K562 (cell line): ENCODE measurements at regions not wholly inside any gene's neighbourhood (a gene's known extent, or its start where the extent isn't known, plus 50 kb on each side); places are given as distances from the start of the nearest gene placed in this dataset.

Experiments
- ATAC-seq: fragments of 200-7000 bp; cut with Tn5 transposase; 3 replicates; pipeline ENCODE4 v1.9.1; 2020; ENCODE audit warnings: moderate library complexity
- BruUV-seq: library from RNA; stranded (reverse); fragments of 400-500 nt; replicated peaks from 2 replicates; lab custom pipeline; 2021; lab: Mats Ljungman, UMichigan
- CTCF ChIA-PET: fragments of 300-600 bp; formaldehyde crosslinking; extraction: SDS; loops from one replicate; lab custom pipeline; 2021; ENCODE audit warnings: low intra/inter-chr PET ratio; lab: Yijun Ruan, JAX
- POLR2A ChIA-PET: fragments of 300-600, 350-650 bp; sonication (Branson Sonifier 250); formaldehyde crosslinking; extraction: SDS; loops from one replicate; lab custom pipeline; 2021; ENCODE audit warnings: antibody characterized with exemption, inconsistent platforms; lab: Yijun Ruan, JAX
- DNase-seq, 4 experiments: peaks; one replicate each; pipeline versions ENCODE4 v3.0.0 to v3.0.0-alpha.2; 2011 to 2018; ENCODE audit warnings: low spot score in 3 of 4, mixed read lengths in 3 of 4; ENCODE audit errors: extremely low read depth in 1 of 4
- FAIRE-seq: peaks from 2 replicates; lab custom pipeline; 2011; peaks lifted over from hg19 to GRCh38; lab: Jason Lieb, UNC
- H2AFZ ChIP-seq: 2 replicates; pipeline ENCODE4 v1.6.0; 2011; ENCODE audit warnings: low read depth, low read length, control low read depth, inconsistent platforms
- H3K27ac ChIP-seq: fragments of 200-600 bp; 3 replicates; pipeline ENCODE4 v1.8.0; 2011; ENCODE audit warnings: low read depth, mild to moderate bottlenecking, control low read depth, inconsistent platforms, low read length, moderate library complexity, mixed read lengths; ENCODE audit errors: extremely low read depth
- H3K27me3 ChIP-seq, 2 experiments: fragments of 300-600 bp in 1 of 2; 2 replicates in 1 of 2; 3 replicates in 1 of 2; pipeline versions ENCODE4 v1.6.0 to v1.8.0; 2011; ENCODE audit warnings: inconsistent platforms in 2 of 2, low read length in 2 of 2, mild to moderate bottlenecking in 1 of 2, mixed read lengths in 1 of 2, moderate library complexity in 1 of 2; ENCODE audit not compliant: control insufficient read depth in 2 of 2, insufficient read depth in 2 of 2
- H3K36me3 ChIP-seq: fragments of 300-600 bp; 3 replicates; pipeline ENCODE4 v1.8.0; 2011; ENCODE audit warnings: mild to moderate bottlenecking, low read length, inconsistent platforms; ENCODE audit not compliant: control insufficient read depth, insufficient read depth
- H3K4me1 ChIP-seq, 2 experiments: fragments of 200-600 bp in 1 of 2; replicated peaks in 1 of 2; 2 replicates in 1 of 2; 3 replicates in 1 of 2; pipeline versions ENCODE4 v1.5.1 to v1.8.0; 2011; ENCODE audit warnings: inconsistent platforms in 2 of 2, low read length in 2 of 2, mild to moderate bottlenecking in 1 of 2, mixed read lengths in 1 of 2, moderate library complexity in 1 of 2; ENCODE audit not compliant: control insufficient read depth in 2 of 2, insufficient read depth in 2 of 2
- H3K4me2 ChIP-seq: 2 replicates; pipeline ENCODE4 v1.6.1; 2011; ENCODE audit warnings: low read length, control low read depth, inconsistent platforms, mixed read lengths; ENCODE audit not compliant: insufficient read depth
- H3K4me3 ChIP-seq: fragments of 200-600 bp; sonication (generic), shearing (Covaris generic); 2 replicates; pipeline ENCODE4 v1.5.1; 2016; ENCODE audit warnings: control low read depth, inconsistent platforms
- H3K79me2 ChIP-seq: fragments of 200-600 bp; 3 replicates; pipeline ENCODE4 v1.8.0; 2011; ENCODE audit warnings: low read length, inconsistent platforms; ENCODE audit not compliant: control insufficient read depth, insufficient read depth
- H3K9ac ChIP-seq, 2 experiments: 2 replicates each; pipeline versions ENCODE4 v1.6.0 to v1.6.1; 2011; ENCODE audit warnings: low read depth in 2 of 2, low read length in 2 of 2, control low read depth in 1 of 2, inconsistent platforms in 1 of 2, mild to moderate bottlenecking in 1 of 2, mixed read lengths in 1 of 2; ENCODE audit not compliant: insufficient read depth in 1 of 2
- H3K9me1 ChIP-seq: one replicate; pipeline ENCODE4 v1.6.0; 2011; ENCODE audit warnings: inconsistent platforms, mild to moderate bottlenecking, low read length, moderate library complexity; ENCODE audit not compliant: control insufficient read depth, insufficient read depth
- H3K9me3 ChIP-seq: replicated peaks from 2 replicates; pipeline ENCODE4 v1.5.1; 2011; ENCODE audit warnings: low read depth, low read length, inconsistent platforms; ENCODE audit not compliant: control insufficient read depth, insufficient read depth
- H4K20me1 ChIP-seq: replicated peaks from 2 replicates; pipeline ENCODE4 v1.6.1; 2011; ENCODE audit warnings: low read length, inconsistent platforms, mixed read lengths; ENCODE audit not compliant: control insufficient read depth, insufficient read depth
- BDP1 ChIP-seq: IDR thresholded peaks from 3 replicates; pipeline ENCODE4 v1.6.1; 2011; ENCODE audit not compliant: insufficient read length, insufficient read depth
- BRD4 ChIP-seq: fragments of 200-600 bp; sonication (generic); IDR thresholded peaks from 2 replicates; pipeline ENCODE4 v1.6.1; 2017; ENCODE audit warnings: inconsistent platforms
- FOXA3 ChIP-seq, 2 experiments: fragments of 450-650 bp in 1 of 2; sonication (generic) in 1 of 2; formaldehyde crosslinking; IDR thresholded peaks in 1 of 2; conservative IDR thresholded peaks in 1 of 2; 2 replicates each; pipeline versions ENCODE4 v1.4.0 to v1.8.0; 2020 to 2022; ENCODE audit warnings: mild to moderate bottlenecking in 2 of 2, missing genetic modification reagents in 1 of 2
- MEIS2 ChIP-seq: fragments of 450-650 bp; IDR thresholded peaks from 2 replicates; pipeline ENCODE4 v1.6.1; 2014; ENCODE audit warnings: mild to moderate bottlenecking; ENCODE audit not compliant: partially characterized antibody
- ZKSCAN1 ChIP-seq: fragments of 150-350 bp; IDR thresholded peaks from 2 replicates; pipeline ENCODE4 v1.6.1; 2016; ENCODE audit warnings: low read depth, low read length
- ZNF121 ChIP-seq: sonication (generic); formaldehyde crosslinking; conservative IDR thresholded peaks from 2 replicates; pipeline ENCODE4 v1.8.0; 2022; ENCODE audit warnings: missing genetic modification reagents
- ZNF431 ChIP-seq: sonication (generic); formaldehyde crosslinking; IDR thresholded peaks from 2 replicates; pipeline ENCODE4 v1.8.0; 2022; ENCODE audit warnings: mild to moderate bottlenecking, missing genetic modification reagents
- WGBS: fragments of 100-300 bp; shearing (Covaris generic); methylation state at CpG from one replicate; pipeline ENCODE4 v1.1.6; 2016; ENCODE audit warnings: low coverage, mixed read lengths; ENCODE audit not compliant: insufficient coverage; ENCODE audit errors: missing lambda C conversion rate; 5-methylcytosine and 5-hydroxymethylcytosine counted together
- in situ Hi-C: fragments of 300-500 bp; cut with MboI; formaldehyde crosslinking; loops from 4 replicates; pipeline ENCODE4 v1.15.0; 2018; ENCODE audit warnings: inconsistent platforms, mixed read lengths
- intact Hi-C: fragments of 100-400 bp; cut with micrococcal nuclease; formaldehyde crosslinking; loops from 2 replicates; pipeline ENCODE4 v1.14.2; 2022
- TF ChIP-seq, protein P1 (sequence below): sonication (generic); formaldehyde crosslinking; IDR thresholded peaks from 2 replicates; pipeline ENCODE4 v1.8.1; 2023; ENCODE audit warnings: mild to moderate bottlenecking, missing genetic modification reagents, moderate library complexity
- TF ChIP-seq, protein P2 (sequence below): IDR thresholded peaks from 3 replicates; pipeline ENCODE4 v1.6.1; 2011; ENCODE audit warnings: borderline replicate concordance, mild to moderate bottlenecking, moderate library complexity; ENCODE audit not compliant: insufficient read length; ENCODE audit errors: extremely low read depth
- TF ChIP-seq, protein P3 (sequence below): fragments of 250-450 bp; sonication (Bioruptor Pico); IDR thresholded peaks from 2 replicates; pipeline ENCODE4 v1.4.0; 2020; ENCODE audit warnings: mild to moderate bottlenecking

DNA sequence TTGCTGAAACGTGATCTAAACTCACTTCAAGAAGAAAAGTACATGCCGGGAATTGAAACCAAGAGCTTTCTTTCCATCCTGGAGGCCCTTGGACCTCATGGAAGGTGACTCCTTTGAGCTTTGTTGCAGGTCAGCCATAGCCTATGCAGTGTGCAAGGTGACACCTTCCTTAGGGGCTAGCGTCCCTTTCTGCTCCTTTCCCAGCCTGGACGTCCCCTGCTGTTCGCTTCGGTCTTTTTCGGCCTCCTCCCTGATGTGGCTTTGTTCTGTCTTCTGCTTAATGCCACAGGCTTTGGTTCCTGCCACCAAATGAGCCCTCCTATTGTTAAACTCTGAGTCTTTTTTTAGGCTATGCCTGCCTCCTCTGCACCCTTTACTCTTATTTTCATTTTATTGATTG is 308.8 kb downstream of the BRINP2 start:
- CTCF ChIA-PET = no interaction called here
- H3K4me1 ChIP-seq = no peaks in the 10 kb centered on the region
- no TSS peak for BruUV-seq
- no peak overlapping the region for H2AFZ ChIP-seq
- no peaks in the 10 kb centered on the region for H3K27me3 ChIP-seq
- no peak overlapping the region for H3K9ac ChIP-seq
- intact Hi-C loops = no loop called here
- no peak overlapping the region for H3K4me3 ChIP-seq
- H3K36me3 ChIP-seq = no peaks in the 10 kb centered on the region
- no peak overlapping the region for H3K4me2 ChIP-seq
- POLR2A ChIA-PET = no interaction called here
- H3K9me3 ChIP-seq = no peaks in the 10 kb centered on the region
- ATAC-seq (no peak), FAIRE-seq (no peak), DNase-seq (no peak)
- WGBS = 0% methylated on average over 7 of the region's 7 CpGs
- TF ChIP-seq ZNF431 (CRISPR knock-in tag) = no peak
- in situ Hi-C loops = no loop called here
- no peaks in the 10 kb centered on the region for H3K79me2 ChIP-seq
- no peak overlapping the region for H3K27ac ChIP-seq
- no peaks in the 10 kb centered on the region for H4K20me1 ChIP-seq
- H3K9me1 ChIP-seq = no peaks in the 10 kb centered on the region

DNA sequence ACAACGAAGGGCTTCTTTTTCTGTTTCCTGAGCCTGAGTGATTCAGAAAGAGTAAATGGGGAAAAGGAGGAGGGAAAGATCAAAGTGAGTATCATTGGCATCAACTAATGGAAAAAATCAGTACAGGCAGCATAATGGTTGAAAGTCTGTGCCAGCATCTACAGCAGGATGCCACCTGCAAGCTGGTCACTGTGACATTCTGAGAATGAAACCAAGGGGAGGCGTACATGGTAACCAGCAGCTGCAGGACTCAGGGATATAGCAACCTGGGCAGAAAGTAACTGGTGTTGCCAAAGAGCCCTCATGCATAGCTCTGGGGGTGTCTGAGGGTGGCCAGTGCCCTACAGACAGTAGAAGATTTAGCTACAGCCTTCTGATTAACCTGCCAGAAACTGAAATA is 305.9 kb downstream of the BRINP2 start:
- no peaks in the 10 kb centered on the region for H3K9me1 ChIP-seq
- no peak for ATAC-seq
- FAIRE-seq = no peak
- no TSS peak for BruUV-seq
- H3K27me3 ChIP-seq = no peaks in the 10 kb centered on the region
- no peaks in the 10 kb centered on the region for H4K20me1 ChIP-seq
- no peaks in the 10 kb centered on the region for H3K79me2 ChIP-seq
- no peak overlapping the region for H3K27ac ChIP-seq
- H3K4me1 ChIP-seq = no peaks in the 10 kb centered on the region
- H2AFZ ChIP-seq = no peak overlapping the region
- ChIA-PET CTCF (no interaction called here), POLR2A (no interaction called here)
- intact Hi-C loops (no loop called here), in situ Hi-C loops (no loop called here)
- no peak overlapping the region for H3K9ac ChIP-seq
- DNase-seq = no peak
- no peaks in the 10 kb centered on the region; the same call in 1 of the 2 replicates for H3K9me3 ChIP-seq
- H3K4me2 ChIP-seq = no peak overlapping the region
- no peaks in the 10 kb centered on the region for H3K36me3 ChIP-seq
- WGBS = 0% methylated on average over 2 of the region's 2 CpGs
- H3K4me3 ChIP-seq = no peak overlapping the region
- TF ChIP-seq, protein P1, sequence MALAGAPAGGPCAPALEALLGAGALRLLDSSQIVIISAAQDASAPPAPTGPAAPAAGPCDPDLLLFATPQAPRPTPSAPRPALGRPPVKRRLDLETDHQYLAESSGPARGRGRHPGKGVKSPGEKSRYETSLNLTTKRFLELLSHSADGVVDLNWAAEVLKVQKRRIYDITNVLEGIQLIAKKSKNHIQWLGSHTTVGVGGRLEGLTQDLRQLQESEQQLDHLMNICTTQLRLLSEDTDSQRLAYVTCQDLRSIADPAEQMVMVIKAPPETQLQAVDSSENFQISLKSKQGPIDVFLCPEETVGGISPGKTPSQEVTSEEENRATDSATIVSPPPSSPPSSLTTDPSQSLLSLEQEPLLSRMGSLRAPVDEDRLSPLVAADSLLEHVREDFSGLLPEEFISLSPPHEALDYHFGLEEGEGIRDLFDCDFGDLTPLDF = no peak
- TF ChIP-seq BRD4 = no peak
- TF ChIP-seq, protein P2, sequence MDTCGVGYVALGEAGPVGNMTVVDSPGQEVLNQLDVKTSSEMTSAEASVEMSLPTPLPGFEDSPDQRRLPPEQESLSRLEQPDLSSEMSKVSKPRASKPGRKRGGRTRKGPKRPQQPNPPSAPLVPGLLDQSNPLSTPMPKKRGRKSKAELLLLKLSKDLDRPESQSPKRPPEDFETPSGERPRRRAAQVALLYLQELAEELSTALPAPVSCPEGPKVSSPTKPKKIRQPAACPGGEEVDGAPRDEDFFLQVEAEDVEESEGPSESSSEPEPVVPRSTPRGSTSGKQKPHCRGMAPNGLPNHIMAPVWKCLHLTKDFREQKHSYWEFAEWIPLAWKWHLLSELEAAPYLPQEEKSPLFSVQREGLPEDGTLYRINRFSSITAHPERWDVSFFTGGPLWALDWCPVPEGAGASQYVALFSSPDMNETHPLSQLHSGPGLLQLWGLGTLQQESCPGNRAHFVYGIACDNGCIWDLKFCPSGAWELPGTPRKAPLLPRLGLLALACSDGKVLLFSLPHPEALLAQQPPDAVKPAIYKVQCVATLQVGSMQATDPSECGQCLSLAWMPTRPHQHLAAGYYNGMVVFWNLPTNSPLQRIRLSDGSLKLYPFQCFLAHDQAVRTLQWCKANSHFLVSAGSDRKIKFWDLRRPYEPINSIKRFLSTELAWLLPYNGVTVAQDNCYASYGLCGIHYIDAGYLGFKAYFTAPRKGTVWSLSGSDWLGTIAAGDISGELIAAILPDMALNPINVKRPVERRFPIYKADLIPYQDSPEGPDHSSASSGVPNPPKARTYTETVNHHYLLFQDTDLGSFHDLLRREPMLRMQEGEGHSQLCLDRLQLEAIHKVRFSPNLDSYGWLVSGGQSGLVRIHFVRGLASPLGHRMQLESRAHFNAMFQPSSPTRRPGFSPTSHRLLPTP = no peak
- no peak for TF ChIP-seq MEIS2
- TF ChIP-seq ZKSCAN1 = no peak
- no peak for TF ChIP-seq ZNF121
- no peak for TF ChIP-seq FOXA3 (CRISPR knock-in tag; conservative IDR thresholded peaks at IDR 0.05 in 1 of 2, IDR thresholded peaks at IDR 0.05 in 1 of 2)
- no peak for TF ChIP-seq BDP1
- TF ChIP-seq, protein P3, sequence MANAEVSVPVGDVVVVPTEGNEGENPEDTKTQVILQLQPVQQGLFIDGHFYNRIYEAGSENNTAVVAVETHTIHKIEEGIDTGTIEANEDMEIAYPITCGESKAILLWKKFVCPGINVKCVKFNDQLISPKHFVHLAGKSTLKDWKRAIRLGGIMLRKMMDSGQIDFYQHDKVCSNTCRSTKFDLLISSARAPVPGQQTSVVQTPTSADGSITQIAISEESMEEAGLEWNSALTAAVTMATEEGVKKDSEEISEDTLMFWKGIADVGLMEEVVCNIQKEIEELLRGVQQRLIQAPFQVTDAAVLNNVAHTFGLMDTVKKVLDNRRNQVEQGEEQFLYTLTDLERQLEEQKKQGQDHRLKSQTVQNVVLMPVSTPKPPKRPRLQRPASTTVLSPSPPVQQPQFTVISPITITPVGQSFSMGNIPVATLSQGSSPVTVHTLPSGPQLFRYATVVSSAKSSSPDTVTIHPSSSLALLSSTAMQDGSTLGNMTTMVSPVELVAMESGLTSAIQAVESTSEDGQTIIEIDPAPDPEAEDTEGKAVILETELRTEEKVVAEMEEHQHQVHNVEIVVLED (CRISPR knock-in tag) = no peak
